ENCODE measurements at regions not wholly inside any gene's neighbourhood (a gene's known extent, or its start where the extent isn't known, plus 50 kb on each side); places are given as distances from the start of the nearest gene placed in this dataset.
"Not testable (repeated sequence)": the region's sequence is repeated elsewhere in the genome, so short reads cannot be mapped to it uniquely, and the experiment has no call there.

- no TSS peak for BruUV-seq (replicated peaks)
- no peak overlapping the region for H3K4me3 Mint-ChIP-seq (ENCODE audit: unreplicated experiment)
- H3K27ac Mint-ChIP-seq (ENCODE audit: unreplicated experiment): no peak overlapping the region
- no peaks in the 10 kb centered on the region for H3K36me3 Mint-ChIP-seq (ENCODE audit: insufficient read depth, unreplicated experiment)
- CTCF ChIA-PET: no interaction called here
- no peaks in the 10 kb centered on the region for H3K4me1 ChIP-seq
- H3K36me3 ChIP-seq (ENCODE audit: control insufficient read depth, insufficient read depth, low read length): no peaks in the 10 kb centered on the region
- POLR2A ChIA-PET: no interaction called here
- TF ChIP-seq, protein P1, sequence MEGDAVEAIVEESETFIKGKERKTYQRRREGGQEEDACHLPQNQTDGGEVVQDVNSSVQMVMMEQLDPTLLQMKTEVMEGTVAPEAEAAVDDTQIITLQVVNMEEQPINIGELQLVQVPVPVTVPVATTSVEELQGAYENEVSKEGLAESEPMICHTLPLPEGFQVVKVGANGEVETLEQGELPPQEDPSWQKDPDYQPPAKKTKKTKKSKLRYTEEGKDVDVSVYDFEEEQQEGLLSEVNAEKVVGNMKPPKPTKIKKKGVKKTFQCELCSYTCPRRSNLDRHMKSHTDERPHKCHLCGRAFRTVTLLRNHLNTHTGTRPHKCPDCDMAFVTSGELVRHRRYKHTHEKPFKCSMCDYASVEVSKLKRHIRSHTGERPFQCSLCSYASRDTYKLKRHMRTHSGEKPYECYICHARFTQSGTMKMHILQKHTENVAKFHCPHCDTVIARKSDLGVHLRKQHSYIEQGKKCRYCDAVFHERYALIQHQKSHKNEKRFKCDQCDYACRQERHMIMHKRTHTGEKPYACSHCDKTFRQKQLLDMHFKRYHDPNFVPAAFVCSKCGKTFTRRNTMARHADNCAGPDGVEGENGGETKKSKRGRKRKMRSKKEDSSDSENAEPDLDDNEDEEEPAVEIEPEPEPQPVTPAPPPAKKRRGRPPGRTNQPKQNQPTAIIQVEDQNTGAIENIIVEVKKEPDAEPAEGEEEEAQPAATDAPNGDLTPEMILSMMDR (IDR thresholded peaks at IDR 0.05; ENCODE audit: insufficient read depth in 1 of 2, low read depth in 1 of 2, low read length in 1 of 2, severe bottlenecking in 1 of 2, unreplicated experiment in 1 of 2): no peak
- H3K4me3 ChIP-seq (ENCODE audit: low read depth, low read length): no peak overlapping the region
- H3K27me3 Mint-ChIP-seq (ENCODE audit: insufficient read depth, unreplicated experiment): peaks cover 3% of the 10 kb centered on the region
- intact Hi-C loops (cut with micrococcal nuclease; ENCODE audit: unreplicated experiment): no loop called here
- H3K4me1 Mint-ChIP-seq (ENCODE audit: low read depth, unreplicated experiment): no peaks in the 10 kb centered on the region
- no peaks in the 10 kb centered on the region for H3K9me3 ChIP-seq
- no peak for DNase-seq
- H3K27me3 ChIP-seq (replicated peaks; ENCODE audit: control insufficient read depth, insufficient read depth, low read length): no peaks in the 10 kb centered on the region
- peaks cover 58% of the 10 kb centered on the region for H3K9me3 Mint-ChIP-seq (ENCODE audit: unreplicated experiment)
These were observed 75.7 kb upstream of the ZNF91 start for GRCh38 chr19:23470873-23471545.

GRCh38 chr19:23464349-23464748, 69.1 kb upstream of the ZNF91 start:
- H3K4me3 Mint-ChIP-seq (ENCODE audit: unreplicated experiment); H3K36me3 Mint-ChIP-seq (ENCODE audit: insufficient read depth, unreplicated experiment); POLR2A ChIA-PET: not testable (repeated sequence)

GRCh38 chr19:23461120-23461519, 65.8 kb upstream of the ZNF91 start:
- no peak overlapping the region for H3K4me3 ChIP-seq (ENCODE audit: low read depth, low read length)
- no peaks in the 10 kb centered on the region for H3K4me1 ChIP-seq
- H3K27me3 ChIP-seq (replicated peaks; ENCODE audit: control insufficient read depth, insufficient read depth, low read length): no peaks in the 10 kb centered on the region
- Mint-ChIP-seq H3K9me3 (ENCODE audit: unreplicated experiment) (peaks cover 59% of the 10 kb centered on the region), H3K36me3 (ENCODE audit: insufficient read depth, unreplicated experiment) (peaks cover 5% of the 10 kb centered on the region), H3K4me1 (ENCODE audit: low read depth, unreplicated experiment) (no peaks in the 10 kb centered on the region), H3K4me3 (ENCODE audit: unreplicated experiment) (no peak overlapping the region), H3K27ac (ENCODE audit: unreplicated experiment) (no peak overlapping the region), H3K27me3 (ENCODE audit: insufficient read depth, unreplicated experiment) (no peaks in the 10 kb centered on the region)
- ChIA-PET POLR2A (no interaction called here), CTCF (no interaction called here)
- intact Hi-C loops (cut with micrococcal nuclease; ENCODE audit: unreplicated experiment): no loop called here
- H3K36me3 ChIP-seq (ENCODE audit: control insufficient read depth, insufficient read depth, low read length): no peaks in the 10 kb centered on the region
- TF ChIP-seq, protein P1 (IDR thresholded peaks at IDR 0.05; ENCODE audit: insufficient read depth in 1 of 2, low read depth in 1 of 2, low read length in 1 of 2, severe bottlenecking in 1 of 2, unreplicated experiment in 1 of 2): no peak
- DNase-seq: no peak
- H3K9me3 ChIP-seq: no peaks in the 10 kb centered on the region
- BruUV-seq (replicated peaks): no TSS peak

More at GRCh38 chr19:23464349-23464748, 69.1 kb upstream of the ZNF91 start:
- H3K27me3 ChIP-seq (replicated peaks; ENCODE audit: control insufficient read depth, insufficient read depth, low read length); H3K4me1 ChIP-seq; H3K36me3 ChIP-seq (ENCODE audit: control insufficient read depth, insufficient read depth, low read length); H3K27me3 Mint-ChIP-seq (ENCODE audit: insufficient read depth, unreplicated experiment); CTCF ChIA-PET; H3K4me1 Mint-ChIP-seq (ENCODE audit: low read depth, unreplicated experiment); H3K27ac Mint-ChIP-seq (ENCODE audit: unreplicated experiment); intact Hi-C loops (cut with micrococcal nuclease; ENCODE audit: unreplicated experiment); DNase-seq; H3K4me3 ChIP-seq (ENCODE audit: low read depth, low read length); BruUV-seq (replicated peaks); H3K9me3 ChIP-seq: not testable (repeated sequence)
- H3K9me3 Mint-ChIP-seq (ENCODE audit: unreplicated experiment): peaks cover 70% of the 10 kb centered on the region

GRCh38 chr19:23460656-23461055, 65.4 kb upstream of the ZNF91 start:
- no peak overlapping the region for H3K27ac Mint-ChIP-seq (ENCODE audit: unreplicated experiment)
- H3K4me1 ChIP-seq: no peaks in the 10 kb centered on the region
- ChIA-PET POLR2A (no interaction called here), CTCF (no interaction called here)
- H3K4me3 Mint-ChIP-seq (ENCODE audit: unreplicated experiment): no peak overlapping the region
- no peaks in the 10 kb centered on the region for H3K4me1 Mint-ChIP-seq (ENCODE audit: low read depth, unreplicated experiment)
- BruUV-seq (replicated peaks): no TSS peak
- H3K9me3 Mint-ChIP-seq (ENCODE audit: unreplicated experiment): peaks cover 58% of the 10 kb centered on the region
- H3K27me3 ChIP-seq (replicated peaks; ENCODE audit: control insufficient read depth, insufficient read depth, low read length): no peaks in the 10 kb centered on the region
- peaks cover 5% of the 10 kb centered on the region for H3K36me3 Mint-ChIP-seq (ENCODE audit: insufficient read depth, unreplicated experiment)
- intact Hi-C loops (cut with micrococcal nuclease; ENCODE audit: unreplicated experiment): no loop called here
- H3K4me3 ChIP-seq (ENCODE audit: low read depth, low read length): no peak overlapping the region
- no peak for DNase-seq
- TF ChIP-seq, protein P1 (IDR thresholded peaks at IDR 0.05; ENCODE audit: insufficient read depth in 1 of 2, low read depth in 1 of 2, low read length in 1 of 2, severe bottlenecking in 1 of 2, unreplicated experiment in 1 of 2): no peak
- H3K27me3 Mint-ChIP-seq (ENCODE audit: insufficient read depth, unreplicated experiment): no peaks in the 10 kb centered on the region
- no peaks in the 10 kb centered on the region for H3K9me3 ChIP-seq
- H3K36me3 ChIP-seq (ENCODE audit: control insufficient read depth, insufficient read depth, low read length): no peaks in the 10 kb centered on the region

All from Caco-2 (cell line).